Peyer's patch (tissue), 4 donors: ENCODE measurements at regions not wholly inside any gene's neighbourhood (a gene's known extent, or its start where the extent isn't known, plus 50 kb on each side); places are given as distances from the start of the nearest gene placed in this dataset.

Source experiments
- DNase-seq, 3 donors: peaks; one replicate each; pipeline ENCODE4 v3.0.0-alpha.2; 2017 to 2019
- H3K27ac ChIP-seq, 4 donors: fragments of 200-600 bp; sonication (generic); one replicate each; pipeline ENCODE4 v1.5.1; 2016 to 2019
- H3K27me3 ChIP-seq, 2 donors: fragments of 200-600 bp; sonication (generic); one replicate each; pipeline ENCODE4 v1.5.1; 2019
- H3K36me3 ChIP-seq, 3 donors: fragments of 200-600 bp; sonication (generic); one replicate each; pipeline ENCODE4 v1.5.1; 2016 to 2019
- H3K4me1 ChIP-seq, 4 donors: fragments of 200-600 bp; sonication (generic); one replicate each; pipeline ENCODE4 v1.5.1; 2016 to 2019
- H3K4me3 ChIP-seq, 4 donors: fragments of 200-600 bp; sonication (generic); 1 replicate in 3 of 4; 2 replicates in 1 of 4; pipeline ENCODE4 v1.5.1; 2016 to 2019; ENCODE audit warnings: mild to moderate bottlenecking in 1 of 4
- H3K9me3 ChIP-seq, 4 donors: fragments of 200-600 bp; sonication (generic); one replicate each; pipeline ENCODE4 v1.5.1; 2016 to 2019; ENCODE audit warnings: mild to moderate bottlenecking in 1 of 4
- POLR2A ChIP-seq, 2 donors: fragments of 450-650 bp; IDR thresholded peaks; one replicate each; pipeline ENCODE4 v1.5.1; 2017; ENCODE audit warnings: antibody characterized with exemption in 2 of 2, mild to moderate bottlenecking in 2 of 2, moderate library complexity in 2 of 2
- TF ChIP-seq, protein P1 (sequence below), 6 experiments: fragments of 450-650 bp in 4 of 6; fragments of 200-600 bp in 2 of 6; sonication (generic) in 1 of 6; IDR thresholded peaks; one replicate each; pipeline ENCODE4 v1.5.1; 2017 to 2019; ENCODE audit warnings: antibody characterized with exemption in 6 of 6, mild to moderate bottlenecking in 3 of 6, moderate library complexity in 1 of 6

GRCh38 chr11:105273660-105274280, 134.2 kb upstream of the CARD18 start:
- Histone ChIP-seq H3K36me3 (no peaks in the 10 kb centered on the region), H3K27me3 (no peaks in the 10 kb centered on the region), H3K9me3 (no peaks in the 10 kb centered on the region), H3K4me3 (no peak overlapping the region), H3K4me1 (no peaks in the 10 kb centered on the region), H3K27ac (no peak overlapping the region)
- TF ChIP-seq, protein P1, sequence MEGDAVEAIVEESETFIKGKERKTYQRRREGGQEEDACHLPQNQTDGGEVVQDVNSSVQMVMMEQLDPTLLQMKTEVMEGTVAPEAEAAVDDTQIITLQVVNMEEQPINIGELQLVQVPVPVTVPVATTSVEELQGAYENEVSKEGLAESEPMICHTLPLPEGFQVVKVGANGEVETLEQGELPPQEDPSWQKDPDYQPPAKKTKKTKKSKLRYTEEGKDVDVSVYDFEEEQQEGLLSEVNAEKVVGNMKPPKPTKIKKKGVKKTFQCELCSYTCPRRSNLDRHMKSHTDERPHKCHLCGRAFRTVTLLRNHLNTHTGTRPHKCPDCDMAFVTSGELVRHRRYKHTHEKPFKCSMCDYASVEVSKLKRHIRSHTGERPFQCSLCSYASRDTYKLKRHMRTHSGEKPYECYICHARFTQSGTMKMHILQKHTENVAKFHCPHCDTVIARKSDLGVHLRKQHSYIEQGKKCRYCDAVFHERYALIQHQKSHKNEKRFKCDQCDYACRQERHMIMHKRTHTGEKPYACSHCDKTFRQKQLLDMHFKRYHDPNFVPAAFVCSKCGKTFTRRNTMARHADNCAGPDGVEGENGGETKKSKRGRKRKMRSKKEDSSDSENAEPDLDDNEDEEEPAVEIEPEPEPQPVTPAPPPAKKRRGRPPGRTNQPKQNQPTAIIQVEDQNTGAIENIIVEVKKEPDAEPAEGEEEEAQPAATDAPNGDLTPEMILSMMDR (IDR thresholded peaks at IDR 0.05) = no peak
- TF ChIP-seq POLR2A (IDR thresholded peaks at IDR 0.05) = no peak
- no peak for DNase-seq

- H3K4me1 ChIP-seq = no peaks in the 10 kb centered on the region
- H3K9me3 ChIP-seq = no peaks in the 10 kb centered on the region
- no peak overlapping the region for H3K27ac ChIP-seq
- no peak for DNase-seq
- no peaks in the 10 kb centered on the region for H3K27me3 ChIP-seq
- TF ChIP-seq POLR2A (IDR thresholded peaks at IDR 0.05) = no peak
- TF ChIP-seq, protein P1 (IDR thresholded peaks at IDR 0.05) = no peak
- H3K36me3 ChIP-seq = no peaks in the 10 kb centered on the region
- H3K4me3 ChIP-seq = no peak overlapping the region
Observed at GRCh38 chr11:105269862-105270261, 130.3 kb upstream of the CARD18 start.

GRCh38 chr11:105268404-105269062, 129.0 kb upstream of the CARD18 start:
- Histone ChIP-seq H3K4me3 (peak overlapping the region in 1 of 4 donors; percentile 2), H3K4me1 (no peaks in the 10 kb centered on the region), H3K27ac (no peak overlapping the region), H3K36me3 (no peaks in the 10 kb centered on the region), H3K27me3 (no peaks in the 10 kb centered on the region), H3K9me3 (no peaks in the 10 kb centered on the region)
- TF ChIP-seq POLR2A (IDR thresholded peaks at IDR 0.05) = no peak
- TF ChIP-seq, protein P1 (IDR thresholded peaks at IDR 0.05) = no peak
- DNase-seq = no peak

- no peaks in the 10 kb centered on the region for H3K9me3 ChIP-seq
- no peak overlapping the region for H3K4me3 ChIP-seq
- TF ChIP-seq POLR2A (IDR thresholded peaks at IDR 0.05) = no peak
- TF ChIP-seq, protein P1 (IDR thresholded peaks at IDR 0.05) = no peak
- H3K4me1 ChIP-seq = no peaks in the 10 kb centered on the region
- no peak for DNase-seq
- H3K27me3 ChIP-seq = no peaks in the 10 kb centered on the region
- no peaks in the 10 kb centered on the region for H3K36me3 ChIP-seq
- H3K27ac ChIP-seq = no peak overlapping the region
Observed at GRCh38 chr11:105265845-105266244, 126.3 kb upstream of the CARD18 start.

- no peak for DNase-seq
- H3K27ac ChIP-seq = no peak overlapping the region
- no peak overlapping the region for H3K4me3 ChIP-seq
- TF ChIP-seq, protein P1 (IDR thresholded peaks at IDR 0.05) = no peak
- no peak for TF ChIP-seq POLR2A (IDR thresholded peaks at IDR 0.05)
- no peaks in the 10 kb centered on the region for H3K36me3 ChIP-seq
- no peaks in the 10 kb centered on the region for H3K27me3 ChIP-seq
- no peaks in the 10 kb centered on the region for H3K4me1 ChIP-seq
- H3K9me3 ChIP-seq = no peaks in the 10 kb centered on the region
Observed at GRCh38 chr11:105260976-105261375, 121.4 kb upstream of the CARD18 start.
